ENCODE measurements at regions not wholly inside any gene's neighbourhood (a gene's known extent, or its start where the extent isn't known, plus 50 kb on each side); places are given as distances from the start of the nearest gene placed in this dataset.

DNA sequence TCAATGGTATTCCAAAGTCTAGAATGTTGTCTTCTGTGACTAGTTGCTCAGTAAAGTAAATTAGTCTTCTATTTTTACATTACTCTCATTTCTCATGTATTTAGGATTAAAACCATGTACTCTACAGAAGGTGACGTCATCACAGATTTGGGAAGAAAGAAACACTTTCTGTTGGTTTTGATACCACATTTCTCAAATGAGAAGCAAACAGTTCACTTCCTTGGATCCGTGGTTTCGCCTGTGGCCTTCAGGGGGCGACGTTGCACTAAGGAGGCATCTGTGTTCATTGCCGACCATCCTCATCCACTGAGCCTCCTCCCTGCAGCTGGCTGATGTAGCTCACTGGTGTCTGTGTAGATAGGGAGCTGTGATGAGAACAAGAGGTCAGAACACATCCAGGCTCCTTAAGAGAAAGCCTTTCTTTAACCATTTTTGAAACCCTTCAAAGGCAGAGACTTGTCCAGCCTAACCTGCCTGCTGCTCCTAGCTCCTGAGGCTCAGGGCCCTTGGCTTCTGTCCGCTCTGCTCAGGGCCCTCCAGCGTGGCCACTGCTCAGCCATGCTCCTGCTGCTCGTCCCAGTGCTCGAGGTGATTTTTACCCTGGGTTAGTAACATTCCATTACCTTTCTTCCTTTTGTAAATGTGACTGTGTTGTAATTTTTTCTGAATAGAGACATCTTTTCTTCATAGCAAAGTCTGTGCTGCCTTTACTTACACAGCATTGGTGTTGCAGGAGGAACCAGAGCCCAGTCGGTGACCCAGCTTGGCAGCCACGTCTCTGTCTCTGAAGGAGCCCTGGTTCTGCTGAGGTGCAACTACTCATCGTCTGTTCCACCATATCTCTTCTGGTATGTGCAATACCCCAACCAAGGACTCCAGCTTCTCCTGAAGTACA, 220.6 kb upstream of the OR4E1 start:
- POLR2A ChIA-PET: no interaction called here
- Mint-ChIP-seq H3K36me3 (no peaks in the 10 kb centered on the region), H3K4me1 (ENCODE audit: low read depth) (peaks cover 25% of the 10 kb centered on the region), H3K4me3 (peak overlapping the region; percentile 80), H3K9me3 (no peaks in the 10 kb centered on the region), H3K27ac (peak overlapping the region; percentile 89), H3K27me3 (no peaks in the 10 kb centered on the region)
- DNase-seq: peak; percentile 73
- CTCF ChIA-PET: interaction anchor here (1.0 to 2.2 kb wide), 7 partner anchors 11 to 676 kb away, joined by 3 to 13 read pairs (median 5); no protein-coding TSS in a partner anchor
- intact Hi-C loops (cut with micrococcal nuclease): loop anchor here (2.0 kb wide), 1 partner anchor 19 kb away; no protein-coding TSS in a partner anchor

DNA sequence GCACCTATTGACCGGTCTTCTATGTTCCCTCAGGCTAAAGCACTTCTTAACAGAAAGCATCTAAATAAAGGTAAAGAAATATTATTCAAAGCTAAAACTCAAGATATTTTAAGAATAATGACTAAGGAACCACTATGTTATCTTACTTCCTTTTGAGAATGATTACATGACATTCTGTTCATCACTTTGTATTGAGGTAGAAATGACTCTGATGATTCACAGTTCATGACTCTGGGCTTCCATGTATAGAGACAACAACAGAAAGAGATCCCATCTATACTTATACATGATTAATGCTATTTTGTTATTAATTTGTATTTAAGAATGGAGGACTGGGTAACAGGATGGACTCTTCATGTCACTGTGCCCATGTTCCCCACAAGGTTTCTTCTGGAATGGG, 218.3 kb upstream of the OR4E1 start:
- no peaks in the 10 kb centered on the region for H3K27me3 Mint-ChIP-seq
- intact Hi-C loops (cut with micrococcal nuclease): no loop called here
- POLR2A ChIA-PET: no interaction called here
- H3K4me1 Mint-ChIP-seq (ENCODE audit: low read depth): peaks cover 40% of the 10 kb centered on the region
- CTCF ChIA-PET: interaction anchor here (0.7 to 1.3 kb wide), 5 partner anchors 9 to 678 kb away, joined by 3 to 4 read pairs (median 3); no protein-coding TSS in a partner anchor
- no peaks in the 10 kb centered on the region for H3K36me3 Mint-ChIP-seq
- no peak for DNase-seq
- no peak overlapping the region for H3K27ac Mint-ChIP-seq
- no peak overlapping the region for H3K4me3 Mint-ChIP-seq
- H3K9me3 Mint-ChIP-seq: no peaks in the 10 kb centered on the region

DNA sequence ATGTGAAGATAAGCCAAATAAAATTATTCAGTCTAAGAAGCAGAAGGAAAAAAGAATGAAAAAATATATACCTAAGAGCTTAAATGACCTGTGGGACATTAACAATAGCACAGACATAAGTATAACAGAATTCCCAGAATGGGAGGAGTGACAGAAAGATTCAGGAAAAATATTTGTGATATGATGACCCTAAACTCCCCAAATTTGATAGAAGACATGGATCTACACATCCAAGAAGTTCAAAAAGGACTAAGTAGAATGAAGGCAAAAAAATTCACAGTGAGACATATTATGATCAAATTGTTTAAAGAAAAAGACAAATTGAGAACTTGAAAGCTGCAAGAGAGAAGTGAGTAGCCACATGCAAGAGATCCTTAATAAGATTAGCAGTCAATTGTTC, 211.4 kb upstream of the OR4E1 start:
- CTCF ChIA-PET: no interaction called here
- peaks cover 19% of the 10 kb centered on the region for H3K4me1 Mint-ChIP-seq (ENCODE audit: low read depth)

DNA sequence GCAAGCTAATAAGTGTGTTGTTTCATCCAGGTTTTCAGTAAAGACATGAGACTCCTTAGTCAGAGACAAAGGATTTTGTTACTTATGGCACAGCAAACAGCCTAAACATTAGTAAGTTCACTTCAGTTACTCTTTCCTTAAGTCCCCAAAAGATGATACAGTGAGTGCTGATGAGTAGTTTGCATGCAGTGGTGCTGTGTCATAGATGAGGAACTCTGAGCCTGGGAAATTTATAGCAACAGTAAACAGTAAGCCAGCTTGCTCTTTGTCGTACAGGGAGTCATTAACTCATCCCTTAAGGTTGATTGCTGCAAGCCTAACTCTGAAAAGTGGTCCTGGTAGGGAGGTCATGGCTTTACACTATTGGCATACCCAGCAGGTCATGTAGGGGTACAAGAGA, 208.6 kb upstream of the OR4E1 start:
- H3K4me3 Mint-ChIP-seq: no peak overlapping the region
- H3K4me1 Mint-ChIP-seq (ENCODE audit: low read depth): peaks cover 8% of the 10 kb centered on the region
- H3K27ac Mint-ChIP-seq: no peak overlapping the region
- no peak for DNase-seq
- POLR2A ChIA-PET: interaction anchor here (0.5 kb wide), 1 partner anchor 32 kb away, joined by 3 read pairs; no protein-coding TSS in a partner anchor
- peaks cover 6% of the 10 kb centered on the region for H3K36me3 Mint-ChIP-seq
- H3K9me3 Mint-ChIP-seq: peaks cover 12% of the 10 kb centered on the region
- intact Hi-C loops (cut with micrococcal nuclease): no loop called here
- CTCF ChIA-PET: interaction anchor here (1.6 kb wide), 1 partner anchor 30 kb away, joined by 4 read pairs; no protein-coding TSS in a partner anchor
- H3K27me3 Mint-ChIP-seq: no peaks in the 10 kb centered on the region

More for the DNA sequence above, 211.4 kb upstream of the OR4E1 start:
- H3K27me3 Mint-ChIP-seq: no peaks in the 10 kb centered on the region
- intact Hi-C loops (cut with micrococcal nuclease): no loop called here
- peaks cover 12% of the 10 kb centered on the region for H3K9me3 Mint-ChIP-seq
- POLR2A ChIA-PET: no interaction called here
- no peak for DNase-seq
- H3K4me3 Mint-ChIP-seq: no peak overlapping the region
- no peak overlapping the region for H3K27ac Mint-ChIP-seq
- peaks cover 6% of the 10 kb centered on the region for H3K36me3 Mint-ChIP-seq

DNA sequence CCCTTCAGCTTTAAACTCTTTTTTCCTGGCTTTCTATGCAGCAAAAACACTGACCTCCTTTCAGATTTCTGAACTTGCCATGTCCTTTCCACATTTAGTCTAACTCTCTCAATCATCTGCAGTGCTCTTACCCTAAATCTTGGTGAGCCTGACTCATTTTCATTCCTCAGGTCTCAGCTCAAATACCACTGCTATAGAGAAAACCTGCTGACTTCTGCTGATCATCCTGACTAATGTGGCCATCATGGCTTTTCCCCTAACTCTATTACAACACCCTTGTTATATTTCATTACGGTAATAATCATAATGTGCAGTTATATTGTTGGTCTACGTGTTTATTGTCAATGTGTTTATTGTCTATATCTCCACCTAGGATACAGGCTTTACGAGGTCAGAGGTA, 207.3 kb upstream of the OR4E1 start:
- Mint-ChIP-seq H3K9me3 (peaks cover 12% of the 10 kb centered on the region), H3K27ac (peak overlapping the region; percentile 31), H3K27me3 (no peaks in the 10 kb centered on the region), H3K4me3 (no peak overlapping the region), H3K4me1 (ENCODE audit: low read depth) (peaks cover 8% of the 10 kb centered on the region), H3K36me3 (peaks cover 6% of the 10 kb centered on the region)
- ChIA-PET CTCF (interaction anchor here (0.9 to 1.5 kb wide), 2 partner anchors 12 to 675 kb away, joined by 3 to 5 read pairs; no protein-coding TSS in a partner anchor), POLR2A (no interaction called here)
- DNase-seq: no peak
- intact Hi-C loops (cut with micrococcal nuclease): no loop called here

DNA sequence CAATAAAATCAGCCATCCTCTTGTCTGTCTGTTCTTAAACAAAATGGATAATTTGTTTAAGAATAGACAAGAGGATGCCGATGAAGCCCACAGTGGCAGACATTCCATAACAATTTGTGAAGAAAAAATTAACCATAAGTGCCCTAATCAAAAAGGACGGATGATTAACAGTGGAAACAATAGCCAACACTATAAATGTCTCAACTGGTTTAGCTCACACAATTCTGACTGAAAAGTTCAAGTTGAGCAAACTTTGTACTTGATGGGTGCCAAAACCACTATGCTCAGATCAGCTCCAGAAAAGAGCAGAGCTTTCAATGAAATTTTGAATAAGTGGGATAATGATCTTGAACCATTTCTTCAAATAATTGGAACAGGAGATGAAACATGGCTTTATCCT, 202.2 kb upstream of the OR4E1 start:
- ChIA-PET CTCF (no interaction called here), POLR2A (no interaction called here)
- Mint-ChIP-seq H3K9me3 (no peaks in the 10 kb centered on the region), H3K4me3 (no peak overlapping the region), H3K27me3 (no peaks in the 10 kb centered on the region), H3K36me3 (no peaks in the 10 kb centered on the region), H3K4me1 (ENCODE audit: low read depth) (peaks cover 33% of the 10 kb centered on the region), H3K27ac (no peak overlapping the region)
- intact Hi-C loops (cut with micrococcal nuclease): no loop called here
- no peak for DNase-seq

DNA sequence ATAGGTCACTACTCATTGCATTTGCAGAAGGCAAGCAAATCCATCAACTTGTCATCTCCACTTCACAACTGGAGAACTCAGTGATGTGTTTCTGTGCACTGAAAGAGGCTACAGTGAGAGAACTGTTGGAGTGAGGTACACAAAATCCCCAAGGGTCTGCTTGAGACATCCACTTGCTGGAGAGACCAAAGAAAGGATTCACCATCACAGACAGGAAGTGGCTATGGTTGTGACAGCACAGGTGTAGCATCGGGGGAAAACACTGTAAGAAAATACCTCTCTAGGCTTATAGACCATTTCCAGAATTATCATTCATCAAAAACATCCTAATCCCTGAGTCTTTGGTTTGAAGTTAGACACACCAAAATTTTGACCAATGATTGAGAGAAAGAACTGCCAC, 201.3 kb upstream of the OR4E1 start:
- CTCF ChIA-PET: interaction anchor here (2.0 kb wide), 1 partner anchor 14 kb away, joined by 5 read pairs; no protein-coding TSS in a partner anchor
- Mint-ChIP-seq H3K36me3 (no peaks in the 10 kb centered on the region), H3K4me1 (ENCODE audit: low read depth) (peaks cover 35% of the 10 kb centered on the region), H3K27ac (peak overlapping the region; percentile 58), H3K9me3 (no peaks in the 10 kb centered on the region), H3K4me3 (no peak overlapping the region), H3K27me3 (no peaks in the 10 kb centered on the region)
- DNase-seq: no peak
- intact Hi-C loops (cut with micrococcal nuclease): no loop called here
- POLR2A ChIA-PET: no interaction called here

DNA sequence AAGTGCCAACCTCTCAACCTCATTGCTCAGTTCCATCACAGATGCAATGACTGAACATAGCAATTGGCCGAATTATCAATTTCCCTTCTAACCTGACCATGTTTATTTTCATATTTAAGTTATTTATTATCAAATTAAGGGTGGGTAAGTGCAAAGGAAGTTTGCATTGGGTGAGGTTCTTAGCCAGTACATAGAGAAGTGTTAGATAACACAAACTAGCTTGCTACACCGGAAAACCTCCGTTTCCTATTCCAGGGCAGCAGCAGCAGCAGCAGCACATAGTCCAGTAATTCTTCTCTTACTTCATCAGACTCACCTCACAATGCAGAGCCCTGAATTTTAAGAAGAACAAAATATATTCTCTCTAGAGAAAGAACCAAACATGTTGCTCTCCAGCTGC, 200.5 kb upstream of the OR4E1 start:
- ChIA-PET POLR2A (no interaction called here), CTCF (interaction anchor here (0.6 to 2.0 kb wide), 2 partner anchors 13 kb away, joined by 3 to 5 read pairs; no protein-coding TSS in a partner anchor)
- no peaks in the 10 kb centered on the region for H3K36me3 Mint-ChIP-seq
- peak overlapping the region; percentile 39 for H3K4me3 Mint-ChIP-seq
- no peaks in the 10 kb centered on the region for H3K9me3 Mint-ChIP-seq
- no peaks in the 10 kb centered on the region for H3K27me3 Mint-ChIP-seq
- DNase-seq: no peak
- peaks cover 36% of the 10 kb centered on the region for H3K4me1 Mint-ChIP-seq (ENCODE audit: low read depth)
- H3K27ac Mint-ChIP-seq: peak overlapping the region; percentile 58
- intact Hi-C loops (cut with micrococcal nuclease): no loop called here

DNA sequence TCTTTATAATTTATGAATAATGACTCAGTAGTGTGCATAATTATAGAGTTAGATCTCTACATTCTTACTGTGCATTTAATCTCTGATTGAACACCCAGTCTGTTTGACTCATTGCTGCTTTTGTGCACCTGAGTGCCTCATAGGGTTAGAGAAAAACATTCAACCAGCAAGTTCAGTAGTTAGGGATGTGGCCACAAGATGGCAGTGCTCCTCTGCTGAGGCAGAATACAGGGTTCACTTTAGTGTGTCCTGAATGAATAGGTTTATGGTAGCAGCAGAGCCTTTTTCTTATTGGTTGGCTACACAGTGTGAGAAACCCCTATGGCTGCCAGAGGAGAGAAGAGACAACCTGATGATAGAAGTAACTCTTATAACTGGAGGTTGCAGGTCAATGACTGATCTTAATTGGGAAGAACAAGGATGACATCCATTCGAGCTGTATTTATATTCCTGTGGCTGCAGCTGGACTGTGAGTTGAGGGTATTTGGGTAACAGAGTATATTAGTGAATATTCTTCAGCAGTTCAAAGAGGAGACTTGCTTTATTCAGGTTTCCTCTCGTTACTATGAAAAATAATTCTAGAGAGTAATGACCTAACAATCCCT, 194.9 kb upstream of the OR4E1 start:
- intact Hi-C loops (cut with micrococcal nuclease): loop anchor here (1.0 to 10.0 kb wide), 7 partner anchors 19 to 986 kb away; no protein-coding TSS in a partner anchor
- peak; percentile 89 for DNase-seq

DNA sequence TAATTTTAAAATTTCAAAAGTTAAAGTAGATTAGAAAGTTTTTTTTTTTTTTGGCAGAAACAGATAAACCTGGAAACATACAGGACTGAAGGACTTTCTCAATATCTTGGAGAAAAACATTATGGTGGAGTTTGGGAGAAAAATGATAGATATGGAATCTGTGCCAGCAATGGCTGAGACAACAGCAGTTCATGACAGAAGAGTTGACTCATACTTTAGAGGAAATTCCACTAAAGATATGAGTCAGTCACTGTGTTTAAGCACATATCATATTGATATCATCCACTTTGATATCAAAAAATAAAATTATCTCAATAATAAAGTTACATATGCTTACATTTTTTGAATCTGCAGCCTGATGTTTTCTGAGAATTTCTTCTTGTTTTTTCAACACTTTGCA, 193.9 kb upstream of the OR4E1 start:
- no peaks in the 10 kb centered on the region for H3K36me3 Mint-ChIP-seq
- peaks cover 35% of the 10 kb centered on the region for H3K4me1 Mint-ChIP-seq (ENCODE audit: low read depth)
- ChIA-PET CTCF (interaction anchor here (1.4 to 1.5 kb wide), 2 partner anchors 10 to 16 kb away, joined by 5 to 6 read pairs; no protein-coding TSS in a partner anchor), POLR2A (no interaction called here)
- H3K4me3 Mint-ChIP-seq: no peak overlapping the region
- DNase-seq: no peak
- intact Hi-C loops (cut with micrococcal nuclease): loop anchor here (5.0 to 10.0 kb wide), 3 partner anchors 637 to 987 kb away; no protein-coding TSS in a partner anchor
- H3K27ac Mint-ChIP-seq: peak overlapping the region; percentile 82
- no peaks in the 10 kb centered on the region for H3K9me3 Mint-ChIP-seq
- no peaks in the 10 kb centered on the region for H3K27me3 Mint-ChIP-seq

More for the DNA sequence above, 194.9 kb upstream of the OR4E1 start:
- H3K4me1 Mint-ChIP-seq (ENCODE audit: low read depth): peaks cover 41% of the 10 kb centered on the region
- H3K4me3 Mint-ChIP-seq: peak overlapping the region; percentile 68
- H3K9me3 Mint-ChIP-seq: no peaks in the 10 kb centered on the region
- CTCF ChIA-PET: interaction anchor here (0.7 to 2.4 kb wide), 16 partner anchors 8 to 702 kb away, joined by 3 to 12 read pairs (median 5); no protein-coding TSS in a partner anchor
- no peaks in the 10 kb centered on the region for H3K36me3 Mint-ChIP-seq
- no peaks in the 10 kb centered on the region for H3K27me3 Mint-ChIP-seq
- peak overlapping the region; percentile 82 for H3K27ac Mint-ChIP-seq
- POLR2A ChIA-PET: interaction anchor here (1.0 kb wide), 1 partner anchor 16 kb away, joined by 4 read pairs; no protein-coding TSS in a partner anchor

DNA sequence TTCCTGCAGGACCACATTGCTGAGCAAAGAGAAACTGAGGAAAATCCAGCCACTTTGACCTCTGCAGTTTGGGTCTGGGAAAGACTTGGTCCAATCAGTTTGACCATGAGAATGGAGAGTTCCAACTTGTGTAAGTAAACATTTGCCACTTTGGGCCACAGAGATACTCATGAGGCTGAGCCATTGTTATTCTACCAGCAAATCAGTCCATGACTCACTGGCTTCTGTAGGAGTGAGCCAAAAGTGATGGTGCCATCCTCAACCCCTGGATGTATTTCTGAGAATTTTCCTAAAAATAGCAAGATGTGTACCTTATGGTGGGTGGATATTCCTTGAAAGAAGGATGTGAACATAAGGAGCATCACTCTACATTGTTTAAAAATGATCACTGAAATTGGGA, 192.9 kb upstream of the OR4E1 start:
- H3K4me3 Mint-ChIP-seq: no peak overlapping the region
- ChIA-PET CTCF (interaction anchor here (0.6 to 1.5 kb wide), 3 partner anchors 9 to 704 kb away, joined by 3 to 6 read pairs (median 5); no protein-coding TSS in a partner anchor), POLR2A (no interaction called here)
- H3K27ac Mint-ChIP-seq: peak overlapping the region; percentile 69
- H3K9me3 Mint-ChIP-seq: no peaks in the 10 kb centered on the region
- H3K27me3 Mint-ChIP-seq: no peaks in the 10 kb centered on the region
- intact Hi-C loops (cut with micrococcal nuclease): loop anchor here (5.0 to 10.0 kb wide), 3 partner anchors 638 to 988 kb away; no protein-coding TSS in a partner anchor
- H3K36me3 Mint-ChIP-seq: peaks cover 6% of the 10 kb centered on the region
- H3K4me1 Mint-ChIP-seq (ENCODE audit: low read depth): peaks cover 35% of the 10 kb centered on the region
- DNase-seq: no peak

DNA sequence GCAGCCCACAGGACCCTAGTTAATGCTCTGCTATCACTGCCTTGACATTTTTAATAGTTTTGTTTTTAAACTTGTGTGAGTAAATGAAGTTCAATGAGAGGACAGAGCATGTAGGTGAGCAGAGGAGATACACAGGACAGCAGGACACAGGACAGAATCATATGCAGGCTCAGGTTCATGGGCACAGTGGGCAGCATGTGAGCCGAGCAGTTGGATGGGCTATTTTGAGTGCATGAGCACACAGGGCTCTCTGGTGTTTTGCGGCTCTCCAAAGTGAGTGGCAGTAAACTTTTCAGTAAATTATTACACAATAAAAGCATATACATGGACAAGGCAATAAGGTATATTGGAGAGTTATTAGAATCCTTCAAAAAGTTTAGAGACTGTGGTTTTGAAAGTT, 189.7 kb upstream of the OR4E1 start:
- DNase-seq: no peak
- CTCF ChIA-PET: interaction anchor here (1.1 to 6.8 kb wide), 3 partner anchors 11 to 50 kb away, joined by 3 to 80 read pairs (median 43); no protein-coding TSS in a partner anchor
- Mint-ChIP-seq H3K9me3 (no peaks in the 10 kb centered on the region), H3K4me3 (peak overlapping the region; percentile 75), H3K4me1 (ENCODE audit: low read depth) (peaks cover 22% of the 10 kb centered on the region), H3K27me3 (no peaks in the 10 kb centered on the region), H3K36me3 (peaks cover 9% of the 10 kb centered on the region), H3K27ac (peak overlapping the region; percentile 92)
- intact Hi-C loops (cut with micrococcal nuclease): loop anchor here (10.0 kb wide), 2 partner anchors 642 to 992 kb away; no protein-coding TSS in a partner anchor
- POLR2A ChIA-PET: interaction anchor here (1.4 to 3.7 kb wide), 4 partner anchors 11 to 698 kb away, joined by 5 to 21 read pairs (median 13); no protein-coding TSS in a partner anchor
